ENCODE measurements at regions not wholly inside any gene's neighbourhood (a gene's known extent, or its start where the extent isn't known, plus 50 kb on each side); places are given as distances from the start of the nearest gene placed in this dataset.

GRCh38 chr13:55266644-55267043, 1874.1 kb upstream of the PRR20A start:
- TF ChIP-seq POLR2AphosphoS5 (IDR thresholded peaks at IDR 0.05; ENCODE audit: borderline replicate concordance, low read depth, low read length) (no peak), EZH2 (IDR thresholded peaks at IDR 0.05) (no peak)
